ENCODE measurements at regions not wholly inside any gene's neighbourhood (a gene's known extent, or its start where the extent isn't known, plus 50 kb on each side); places are given as distances from the start of the nearest gene placed in this dataset.
"Not testable (repeated sequence)": the region's sequence is repeated elsewhere in the genome, so short reads cannot be mapped to it uniquely, and the experiment has no call there.

DNA sequence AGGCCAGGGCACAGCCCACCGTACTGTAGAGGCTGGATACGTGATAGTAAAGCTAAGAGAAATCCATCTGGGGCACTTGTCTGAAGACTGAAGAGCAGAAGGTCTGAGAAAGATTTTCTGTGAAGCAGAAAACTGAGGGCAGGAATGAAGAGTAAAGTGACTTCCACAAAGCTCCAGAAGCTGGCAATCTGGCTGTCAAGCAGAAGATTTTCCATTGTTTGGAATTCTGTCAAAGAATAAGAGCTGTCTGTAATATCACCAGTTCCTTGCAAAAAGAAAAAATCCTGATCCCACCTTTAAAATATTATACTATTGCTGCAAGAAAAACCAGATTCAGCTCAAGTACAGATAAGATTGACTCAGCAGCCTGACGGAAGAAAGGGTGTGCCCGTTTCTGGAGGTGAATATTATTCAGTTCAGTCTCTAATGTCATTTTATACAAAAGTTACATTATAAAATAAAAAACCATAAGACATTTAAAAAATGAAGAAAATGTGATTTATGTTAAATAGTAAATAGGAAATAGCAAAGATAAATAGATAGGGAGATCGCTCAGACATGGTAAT, 550.4 kb upstream of the SGO1 start:
- H3K36me3 Mint-ChIP-seq (ENCODE audit: insufficient read depth) = no peaks in the 10 kb centered on the region
- no peak for DNase-seq (ENCODE audit: low spot score, unreplicated experiment)
- H3K9me3 Mint-ChIP-seq (ENCODE audit: low read depth) = no peaks in the 10 kb centered on the region
- no peak overlapping the region for H3K27ac Mint-ChIP-seq
- H3K4me3 Mint-ChIP-seq (ENCODE audit: low read depth) = no peak overlapping the region
- H3K4me1 Mint-ChIP-seq (ENCODE audit: low read depth) = peaks cover 14% of the 10 kb centered on the region
- H3K27me3 Mint-ChIP-seq = no peaks in the 10 kb centered on the region
- TF ChIP-seq, protein P1, sequence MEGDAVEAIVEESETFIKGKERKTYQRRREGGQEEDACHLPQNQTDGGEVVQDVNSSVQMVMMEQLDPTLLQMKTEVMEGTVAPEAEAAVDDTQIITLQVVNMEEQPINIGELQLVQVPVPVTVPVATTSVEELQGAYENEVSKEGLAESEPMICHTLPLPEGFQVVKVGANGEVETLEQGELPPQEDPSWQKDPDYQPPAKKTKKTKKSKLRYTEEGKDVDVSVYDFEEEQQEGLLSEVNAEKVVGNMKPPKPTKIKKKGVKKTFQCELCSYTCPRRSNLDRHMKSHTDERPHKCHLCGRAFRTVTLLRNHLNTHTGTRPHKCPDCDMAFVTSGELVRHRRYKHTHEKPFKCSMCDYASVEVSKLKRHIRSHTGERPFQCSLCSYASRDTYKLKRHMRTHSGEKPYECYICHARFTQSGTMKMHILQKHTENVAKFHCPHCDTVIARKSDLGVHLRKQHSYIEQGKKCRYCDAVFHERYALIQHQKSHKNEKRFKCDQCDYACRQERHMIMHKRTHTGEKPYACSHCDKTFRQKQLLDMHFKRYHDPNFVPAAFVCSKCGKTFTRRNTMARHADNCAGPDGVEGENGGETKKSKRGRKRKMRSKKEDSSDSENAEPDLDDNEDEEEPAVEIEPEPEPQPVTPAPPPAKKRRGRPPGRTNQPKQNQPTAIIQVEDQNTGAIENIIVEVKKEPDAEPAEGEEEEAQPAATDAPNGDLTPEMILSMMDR (IDR thresholded peaks at IDR 0.05; ENCODE audit: unreplicated experiment) = no peak

DNA sequence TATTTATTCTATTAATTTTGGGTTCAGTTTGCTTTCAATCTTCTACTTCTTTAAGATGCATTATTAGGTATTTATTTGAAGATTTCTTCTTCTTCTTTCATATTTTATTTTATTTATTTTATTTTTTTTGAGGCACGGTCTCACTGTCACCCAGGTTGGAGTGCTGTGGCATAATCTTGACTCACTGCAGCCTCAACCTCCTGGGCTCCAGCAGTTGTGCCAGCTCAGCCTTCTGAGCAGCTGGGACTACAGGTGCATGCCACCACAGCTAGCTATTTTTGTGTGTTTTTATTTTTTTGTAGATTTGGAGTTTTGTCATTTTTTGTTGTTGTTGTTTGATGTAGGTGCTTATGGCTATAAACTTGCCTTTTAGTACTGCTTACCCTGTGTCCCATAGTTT, 543.2 kb upstream of the SGO1 start:
- no peaks in the 10 kb centered on the region for H3K36me3 Mint-ChIP-seq (ENCODE audit: insufficient read depth)
- no peak overlapping the region for H3K27ac Mint-ChIP-seq
- no peak overlapping the region for H3K4me3 Mint-ChIP-seq (ENCODE audit: low read depth)
- DNase-seq (ENCODE audit: low spot score, unreplicated experiment) = no peak
- H3K9me3 Mint-ChIP-seq (ENCODE audit: low read depth) = peaks cover 3% of the 10 kb centered on the region
- H3K4me1 Mint-ChIP-seq (ENCODE audit: low read depth) = no peaks in the 10 kb centered on the region
- no peaks in the 10 kb centered on the region for H3K27me3 Mint-ChIP-seq
- TF ChIP-seq, protein P1 (IDR thresholded peaks at IDR 0.05; ENCODE audit: unreplicated experiment) = no peak

DNA sequence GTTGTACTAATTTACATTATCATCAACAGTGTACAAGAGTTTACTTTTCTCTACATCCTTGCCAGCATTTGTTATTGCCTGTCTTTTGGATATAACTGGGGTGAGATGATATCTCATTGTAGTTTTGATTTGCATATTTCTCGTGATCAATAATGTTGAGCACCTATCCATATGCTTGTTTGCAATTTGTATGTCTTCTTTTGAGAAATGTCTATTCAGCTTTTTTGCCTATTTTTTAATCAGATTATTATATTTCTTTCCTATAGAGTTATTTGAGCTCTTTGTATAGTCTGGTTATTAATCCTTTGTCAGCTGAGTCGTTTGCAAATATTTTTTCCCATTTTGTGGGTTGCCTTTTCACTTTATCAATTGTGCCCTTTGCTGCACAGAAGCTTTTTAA, 540.8 kb upstream of the SGO1 start:
- Mint-ChIP-seq H3K36me3 (ENCODE audit: insufficient read depth) (no peaks in the 10 kb centered on the region), H3K4me3 (ENCODE audit: low read depth) (no peak overlapping the region), H3K27me3 (no peaks in the 10 kb centered on the region), H3K27ac (no peak overlapping the region), H3K9me3 (ENCODE audit: low read depth) (peaks cover 3% of the 10 kb centered on the region), H3K4me1 (ENCODE audit: low read depth) (no peaks in the 10 kb centered on the region)
- no peak for DNase-seq (ENCODE audit: low spot score, unreplicated experiment)
- TF ChIP-seq, protein P1 (IDR thresholded peaks at IDR 0.05; ENCODE audit: unreplicated experiment) = no peak

DNA sequence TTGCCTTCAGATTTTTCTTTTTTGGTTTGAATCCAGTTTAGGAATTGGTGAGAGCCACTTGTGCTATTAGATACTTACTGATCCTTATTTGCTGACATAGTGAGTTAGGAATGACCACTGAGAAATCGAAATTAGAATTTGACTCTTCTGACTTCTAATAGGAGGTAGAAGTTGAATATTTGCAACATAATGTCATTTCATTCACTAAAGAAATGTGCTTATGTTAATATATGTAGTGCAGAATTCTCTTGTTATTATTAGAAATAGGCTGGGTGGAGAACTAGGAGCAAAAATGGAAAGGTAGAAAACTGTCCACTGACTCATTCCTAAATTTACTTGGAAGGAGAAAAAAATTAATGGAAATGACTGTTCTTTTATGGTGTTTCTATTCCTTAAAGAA, 538.2 kb upstream of the SGO1 start:
- Mint-ChIP-seq H3K4me3 (ENCODE audit: low read depth) (no peak overlapping the region), H3K27me3 (no peaks in the 10 kb centered on the region), H3K9me3 (ENCODE audit: low read depth) (peaks cover 3% of the 10 kb centered on the region), H3K27ac (no peak overlapping the region), H3K4me1 (ENCODE audit: low read depth) (no peaks in the 10 kb centered on the region), H3K36me3 (ENCODE audit: insufficient read depth) (no peaks in the 10 kb centered on the region)
- TF ChIP-seq, protein P1 (IDR thresholded peaks at IDR 0.05; ENCODE audit: unreplicated experiment) = no peak
- no peak for DNase-seq (ENCODE audit: low spot score, unreplicated experiment)

DNA sequence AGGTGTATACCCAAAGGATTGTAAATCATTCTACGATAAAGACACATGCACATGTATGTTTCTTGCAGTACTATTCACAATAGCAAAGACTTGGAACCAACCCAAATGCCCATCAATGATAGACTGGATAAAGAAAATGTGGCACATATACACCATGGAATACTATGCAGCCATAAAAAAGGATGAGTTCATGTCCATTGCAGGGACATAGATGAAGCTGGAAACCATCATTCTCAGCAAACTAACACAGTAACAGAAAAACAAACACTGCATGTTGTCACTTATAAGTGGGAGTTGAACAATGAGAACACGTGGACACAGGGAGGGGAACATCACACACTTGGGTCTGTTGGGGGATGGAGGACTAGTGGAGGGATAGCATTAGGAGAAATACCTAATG, 530.4 kb upstream of the SGO1 start:
- not testable (repeated sequence) for H3K4me1 Mint-ChIP-seq (ENCODE audit: low read depth); H3K27ac Mint-ChIP-seq; H3K36me3 Mint-ChIP-seq (ENCODE audit: insufficient read depth); DNase-seq (ENCODE audit: low spot score, unreplicated experiment); H3K27me3 Mint-ChIP-seq; H3K4me3 Mint-ChIP-seq (ENCODE audit: low read depth); H3K9me3 Mint-ChIP-seq (ENCODE audit: low read depth)

DNA sequence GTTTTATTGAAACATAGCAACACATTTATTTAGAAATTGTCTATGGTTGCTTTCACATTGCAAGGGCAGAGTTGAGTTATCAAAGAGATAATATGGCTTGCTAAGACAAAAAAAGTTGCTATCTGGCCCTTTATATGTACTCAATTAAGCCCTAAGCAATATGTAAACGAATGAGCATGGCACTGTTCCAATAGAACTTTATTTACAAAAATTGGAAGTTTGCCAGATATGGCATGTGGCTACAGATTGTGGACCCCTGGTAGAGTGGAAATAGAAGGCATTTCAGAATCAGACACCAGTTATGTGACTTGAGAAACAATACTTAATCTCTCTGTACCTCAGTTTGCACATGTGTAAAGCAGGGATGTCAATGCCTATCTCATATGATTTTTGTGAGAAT, 515.6 kb upstream of the SGO1 start:
- H3K27ac Mint-ChIP-seq = no peak overlapping the region
- no peaks in the 10 kb centered on the region for H3K36me3 Mint-ChIP-seq (ENCODE audit: insufficient read depth)
- TF ChIP-seq, protein P1 (IDR thresholded peaks at IDR 0.05; ENCODE audit: unreplicated experiment) = no peak
- peaks cover 9% of the 10 kb centered on the region for H3K4me1 Mint-ChIP-seq (ENCODE audit: low read depth)
- no peak overlapping the region for H3K4me3 Mint-ChIP-seq (ENCODE audit: low read depth)
- DNase-seq (ENCODE audit: low spot score, unreplicated experiment) = no peak
- no peaks in the 10 kb centered on the region for H3K27me3 Mint-ChIP-seq
- no peaks in the 10 kb centered on the region for H3K9me3 Mint-ChIP-seq (ENCODE audit: low read depth)

Data from progenitor cell of endocrine pancreas (in vitro differentiated cells).